Left lung (tissue), 4 donors: ENCODE measurements at regions not wholly inside any gene's neighbourhood (a gene's known extent, or its start where the extent isn't known, plus 50 kb on each side); places are given as distances from the start of the nearest gene placed in this dataset.
"Not testable (repeated sequence)": the region's sequence is repeated elsewhere in the genome, so short reads cannot be mapped to it uniquely, and the experiment has no call there.

ENCODE experiments used
- ATAC-seq: fragments of 200-7000 bp; cut with Tn5 transposase; one replicate; pipeline ENCODE4 v1.9.1; 2020; ENCODE audit warnings: moderate library complexity
- DNase-seq, 4 donors: peaks; one replicate each; pipeline ENCODE4 v3.0.0-alpha.2; 2013 to 2020
- H3K27ac ChIP-seq, 2 donors: fragments of 200-600 bp; sonication (generic) in 1 of 2; one replicate each; pipeline versions ENCODE4 v1.5.0 to v1.8.0; 2020 to 2021
- H3K27me3 ChIP-seq, 2 donors: fragments of 200-600 bp; sonication (generic) in 1 of 2; one replicate each; pipeline versions ENCODE4 v1.5.0 to v1.8.0; 2020 to 2021
- H3K36me3 ChIP-seq, 2 donors: fragments of 200-600 bp; sonication (generic) in 1 of 2; one replicate each; pipeline versions ENCODE4 v1.5.0 to v1.8.0; 2020 to 2021
- H3K4me1 ChIP-seq, 2 donors: fragments of 200-600 bp; one replicate each; pipeline ENCODE4 v1.8.0; 2021
- H3K4me3 ChIP-seq, 2 donors: fragments of 200-600 bp; sonication (generic) in 1 of 2; one replicate each; pipeline versions ENCODE4 v1.5.0 to v1.8.0; 2020 to 2021; ENCODE audit warnings: mild to moderate bottlenecking in 1 of 2
- H3K9me3 ChIP-seq, 2 donors: fragments of 200-600 bp; sonication (generic) in 1 of 2; one replicate each; pipeline versions ENCODE4 v1.5.0 to v1.8.0; 2020 to 2021
- CTCF ChIP-seq, 2 donors: fragments of 200-600 bp; sonication (generic) in 1 of 2; IDR thresholded peaks; one replicate each; pipeline versions ENCODE4 v1.5.0 to v1.8.0; 2021; ENCODE audit warnings: antibody characterized with exemption in 2 of 2
- intact Hi-C, 2 donors: fragments of 100-400 bp; cut with DNase I; formaldehyde crosslinking; loops; one replicate each; pipeline versions ENCODE4 v1.11.2 to v1.14.2; 2022
- donor health status: DM: no; HTN: yes; CAD: no.
- donor health status: DM: no; HTN: no; CAD: no.

- H3K36me3 ChIP-seq: no peaks in the 10 kb centered on the region
- H3K4me3 ChIP-seq: no peak overlapping the region
- no peak for ATAC-seq
- no peak for DNase-seq
- intact Hi-C loops: no loop called here
- peaks cover 0 to 13% of the 10 kb centered on the region in 2 donors for H3K27me3 ChIP-seq
- H3K4me1 ChIP-seq: no peaks in the 10 kb centered on the region
- no peaks in the 10 kb centered on the region for H3K9me3 ChIP-seq
- H3K27ac ChIP-seq: no peak overlapping the region
- no peak for TF ChIP-seq CTCF (IDR thresholded peaks at IDR 0.05)
Observed at GRCh38 chr7:65302883-65303282, 70.8 kb upstream of the ZNF92 start.

- no peak overlapping the region for H3K4me3 ChIP-seq
- H3K27ac ChIP-seq: no peak overlapping the region
- no peaks in the 10 kb centered on the region for H3K27me3 ChIP-seq
- H3K4me1 ChIP-seq: no peaks in the 10 kb centered on the region
- no peaks in the 10 kb centered on the region for H3K9me3 ChIP-seq
- DNase-seq: no peak
- H3K36me3 ChIP-seq: no peaks in the 10 kb centered on the region
- TF ChIP-seq CTCF (IDR thresholded peaks at IDR 0.05): no peak
- ATAC-seq: no peak
- intact Hi-C loops: no loop called here
Observed at GRCh38 chr7:65301007-65301406, 72.6 kb upstream of the ZNF92 start.

GRCh38 chr7:65295409-65295808 lies 78.2 kb upstream of the ZNF92 start:
- H3K9me3 ChIP-seq: no peaks in the 10 kb centered on the region
- no peak for DNase-seq
- H3K4me3 ChIP-seq: no peak overlapping the region
- no peak for ATAC-seq
- intact Hi-C loops: no loop called here
- H3K36me3 ChIP-seq: no peaks in the 10 kb centered on the region
- no peaks in the 10 kb centered on the region for H3K27me3 ChIP-seq
- no peaks in the 10 kb centered on the region for H3K4me1 ChIP-seq
- no peak overlapping the region for H3K27ac ChIP-seq
- TF ChIP-seq CTCF (IDR thresholded peaks at IDR 0.05): no peak

GRCh38 chr7:65290340-65290739 lies 83.3 kb upstream of the ZNF92 start:
- ATAC-seq: not testable (repeated sequence)

GRCh38 chr7:65287023-65287422 lies 86.6 kb upstream of the ZNF92 start:
- Histone ChIP-seq H3K36me3 (no peaks in the 10 kb centered on the region), H3K27ac (no peak overlapping the region), H3K4me1 (no peaks in the 10 kb centered on the region), H3K27me3 (no peaks in the 10 kb centered on the region), H3K9me3 (peaks cover 0 to 2% of the 10 kb centered on the region in 2 donors), H3K4me3 (no peak overlapping the region)
- DNase-seq (no peak), ATAC-seq (no peak)
- TF ChIP-seq CTCF (IDR thresholded peaks at IDR 0.05): no peak
- intact Hi-C loops: no loop called here

More at GRCh38 chr7:65290340-65290739, 83.3 kb upstream of the ZNF92 start:
- intact Hi-C loops, H3K9me3 ChIP-seq, DNase-seq, H3K4me3 ChIP-seq, H3K27ac ChIP-seq, H3K27me3 ChIP-seq, H3K36me3 ChIP-seq, H3K4me1 ChIP-seq: not testable (repeated sequence)
